KMS-11 (cell line): ENCODE measurements at regions not wholly inside any gene's neighbourhood (a gene's known extent, or its start where the extent isn't known, plus 50 kb on each side); places are given as distances from the start of the nearest gene placed in this dataset.

Experiments used
- H2AFZ ChIP-seq: fragments of 200-600 bp; sonication (generic); 2 replicates; pipeline ENCODE4 v1.6.1; 2016; ENCODE audit warnings: antibody characterized with exemption, mixed run types, low read depth
- H3K27ac ChIP-seq: fragments of 200-600 bp; sonication (generic); 2 replicates; pipeline ENCODE4 v1.6.1; 2016; ENCODE audit warnings: mild to moderate bottlenecking, mixed run types
- H3K27me3 ChIP-seq: fragments of 200-600 bp; sonication (generic); 2 replicates; pipeline ENCODE4 v1.6.1; 2017; ENCODE audit warnings: mild to moderate bottlenecking, low read depth, mixed run types, moderate library complexity; ENCODE audit not compliant: insufficient read depth
- H3K36me3 ChIP-seq: fragments of 200-600 bp; sonication (generic); 2 replicates; pipeline ENCODE4 v1.6.1; 2017; ENCODE audit warnings: mild to moderate bottlenecking, mixed run types; ENCODE audit not compliant: insufficient read depth
- H3K4me1 ChIP-seq: fragments of 200-600 bp; sonication (generic); 2 replicates; pipeline ENCODE4 v1.6.1; 2016; ENCODE audit warnings: mild to moderate bottlenecking, low read depth, mixed run types; ENCODE audit not compliant: poor library complexity, severe bottlenecking
- H3K4me2 ChIP-seq: fragments of 200-600 bp; sonication (generic); 2 replicates; pipeline ENCODE4 v1.7.0; 2016; ENCODE audit warnings: mild to moderate bottlenecking, mixed run types
- H3K4me3 ChIP-seq: fragments of 200-600 bp; sonication (generic); IDR thresholded peaks from 2 replicates; pipeline ENCODE4 v1.6.1; 2017; ENCODE audit warnings: low read depth, low read length, mixed read lengths; ENCODE audit not compliant: insufficient read depth
- H3K79me2 ChIP-seq: fragments of 200-600 bp; sonication (generic); 2 replicates; pipeline ENCODE4 v1.6.1; 2016; ENCODE audit warnings: low read depth, mixed run types; ENCODE audit not compliant: insufficient read depth
- H3K9ac ChIP-seq: fragments of 200-600 bp; sonication (generic); 2 replicates; pipeline ENCODE4 v1.6.1; 2016; ENCODE audit warnings: mild to moderate bottlenecking, mixed run types
- H4K20me1 ChIP-seq: fragments of 200-600 bp; sonication (generic); 2 replicates; pipeline ENCODE4 v1.6.1; 2016; ENCODE audit warnings: mild to moderate bottlenecking, mixed run types; ENCODE audit not compliant: insufficient read depth
- CTCF ChIP-seq: fragments of 200-600 bp; sonication (generic); conservative IDR thresholded peaks from 2 replicates; pipeline ENCODE4 v1.6.1; 2017; ENCODE audit warnings: low read depth, mild to moderate bottlenecking, antibody characterized with exemption, low read length, moderate library complexity, mixed read lengths

DNA sequence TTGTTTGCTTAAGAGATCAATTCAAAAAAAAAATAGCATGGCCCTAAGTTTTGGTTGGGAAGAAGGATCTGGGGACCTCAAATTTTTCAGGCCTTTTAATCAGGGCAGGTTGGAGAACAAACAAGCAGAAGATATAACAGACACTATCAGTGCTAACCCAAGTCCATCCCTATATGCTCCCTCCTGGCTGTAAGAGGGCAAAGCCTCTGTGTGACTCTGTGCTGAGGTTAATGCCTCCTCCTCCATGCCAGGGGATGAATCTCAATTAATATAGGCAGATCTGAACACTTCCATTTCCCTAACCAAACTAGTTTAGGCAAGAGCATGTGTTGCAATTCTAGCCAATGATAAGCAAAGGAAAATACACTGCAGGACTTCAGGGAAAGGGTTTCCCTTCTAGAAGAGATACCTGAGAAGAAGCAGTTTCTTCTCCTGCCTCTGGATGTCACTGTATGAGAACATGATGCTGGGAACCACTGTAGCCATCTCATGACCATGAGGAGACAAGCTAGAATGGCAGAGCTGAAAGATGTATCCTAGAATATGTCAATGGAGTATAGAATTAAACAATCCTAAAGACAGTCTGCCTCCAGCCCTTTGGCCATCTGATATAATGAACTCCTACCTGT lies 76.0 kb downstream of the CHD9NB start:
- H2AFZ ChIP-seq = no peak overlapping the region
- no peaks in the 10 kb centered on the region for H3K4me1 ChIP-seq
- H3K9ac ChIP-seq = no peak overlapping the region
- no peak overlapping the region for H3K27ac ChIP-seq
- no peaks in the 10 kb centered on the region for H3K27me3 ChIP-seq
- no peak overlapping the region for H3K4me3 ChIP-seq
- no peaks in the 10 kb centered on the region for H3K36me3 ChIP-seq
- no peak overlapping the region for H3K4me2 ChIP-seq
- H3K79me2 ChIP-seq = no peaks in the 10 kb centered on the region
- no peak for TF ChIP-seq CTCF
- no peaks in the 10 kb centered on the region for H4K20me1 ChIP-seq

GRCh38 chr16:52967744-52968143 lies 85.0 kb downstream of the CHD9NB start:
- Histone ChIP-seq H3K27ac (no peak overlapping the region), H4K20me1 (no peaks in the 10 kb centered on the region), H2AFZ (no peak overlapping the region), H3K4me1 (no peaks in the 10 kb centered on the region), H3K4me3 (no peak overlapping the region), H3K27me3 (no peaks in the 10 kb centered on the region), H3K4me2 (no peak overlapping the region), H3K36me3 (no peaks in the 10 kb centered on the region), H3K9ac (no peak overlapping the region), H3K79me2 (no peaks in the 10 kb centered on the region)
- TF ChIP-seq CTCF = no peak

DNA sequence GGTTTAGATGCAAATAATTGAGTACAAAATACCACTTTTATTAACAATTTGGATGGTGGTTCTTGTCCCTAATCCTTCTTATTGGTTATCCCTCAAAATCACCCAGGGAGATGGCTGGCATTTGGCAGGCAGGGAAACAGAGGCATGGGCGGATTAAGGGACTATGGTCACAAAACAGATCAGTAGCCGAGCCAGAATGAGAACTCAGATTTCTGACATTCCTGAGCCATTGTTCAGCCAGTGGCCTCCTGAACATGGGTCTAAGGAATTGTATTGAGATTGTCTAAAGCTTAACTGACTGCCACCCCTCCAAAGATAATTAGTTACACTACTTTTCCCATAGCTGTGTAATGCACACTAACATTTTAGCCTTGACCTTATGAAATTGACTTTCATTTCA lies 88.4 kb downstream of the CHD9NB start:
- H3K9ac ChIP-seq = no peak overlapping the region
- no peak overlapping the region for H3K4me2 ChIP-seq
- no peak overlapping the region for H2AFZ ChIP-seq
- no peak for TF ChIP-seq CTCF
- no peak overlapping the region for H3K27ac ChIP-seq
- H3K36me3 ChIP-seq = no peaks in the 10 kb centered on the region
- no peaks in the 10 kb centered on the region for H3K27me3 ChIP-seq
- H3K79me2 ChIP-seq = no peaks in the 10 kb centered on the region
- H3K4me1 ChIP-seq = no peaks in the 10 kb centered on the region
- H3K4me3 ChIP-seq = no peak overlapping the region
- no peaks in the 10 kb centered on the region for H4K20me1 ChIP-seq

GRCh38 chr16:52963855-52964242 lies 88.8 kb downstream of the CHD9NB start:
- Histone ChIP-seq H3K4me1 (no peaks in the 10 kb centered on the region), H4K20me1 (no peaks in the 10 kb centered on the region), H3K4me2 (no peak overlapping the region), H3K36me3 (no peaks in the 10 kb centered on the region), H3K4me3 (no peak overlapping the region), H3K9ac (no peak overlapping the region), H2AFZ (no peak overlapping the region), H3K27me3 (no peaks in the 10 kb centered on the region), H3K79me2 (no peaks in the 10 kb centered on the region), H3K27ac (no peak overlapping the region)
- TF ChIP-seq CTCF = no peak
